Activated T-cell treated with anti-CD3 and anti-CD28 coated beads, Interleukin-2, amount 50 U/mL, for 24 hours (primary cell): ENCODE measurements at regions not wholly inside any gene's neighbourhood (a gene's known extent, or its start where the extent isn't known, plus 50 kb on each side); places are given as distances from the start of the nearest gene placed in this dataset.

ENCODE experiments used
- DNase-seq: peaks from one replicate; pipeline ENCODE4 v3.0.0-alpha.2; 2020
- H3K27ac Mint-ChIP-seq: 2 replicates; pipeline ENCODE4 v1.8.0; 2020; ENCODE audit warnings: mild to moderate bottlenecking, mixed read lengths
- H3K27me3 Mint-ChIP-seq: 2 replicates; pipeline ENCODE4 v1.8.0; 2020; ENCODE audit warnings: mixed read lengths
- H3K36me3 Mint-ChIP-seq: 2 replicates; pipeline ENCODE4 v1.8.0; 2020; ENCODE audit warnings: low read depth, mixed read lengths
- H3K4me1 Mint-ChIP-seq: 2 replicates; pipeline ENCODE4 v1.8.0; 2020; ENCODE audit warnings: low read depth, mixed read lengths
- H3K4me3 Mint-ChIP-seq: 2 replicates; pipeline ENCODE4 v1.8.0; 2020; ENCODE audit warnings: mild to moderate bottlenecking, moderate library complexity, mixed read lengths
- H3K9me3 Mint-ChIP-seq: 2 replicates; pipeline ENCODE4 v1.8.0; 2020; ENCODE audit warnings: mixed read lengths

DNA sequence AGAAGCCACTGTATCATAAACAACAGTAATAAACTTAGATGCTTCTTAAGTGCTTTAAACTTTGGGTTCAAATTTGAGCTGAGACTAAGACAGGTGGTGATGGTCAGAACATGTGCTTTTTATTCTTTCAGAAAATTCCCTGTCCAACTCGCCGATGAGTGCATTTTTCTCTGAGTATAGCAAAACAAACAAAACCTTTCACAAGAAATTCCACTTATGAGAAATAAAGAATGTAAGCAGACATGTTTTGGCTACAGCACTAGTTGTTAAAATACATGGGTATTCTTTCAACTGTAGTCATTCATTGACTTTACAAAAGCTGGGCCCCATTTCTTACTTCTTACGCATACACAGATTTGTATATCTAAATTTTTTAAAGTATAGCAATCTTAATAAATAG, 125.6 kb downstream of the SPRY2 start:
- Mint-ChIP-seq H3K36me3 (no peaks in the 10 kb centered on the region), H3K9me3 (peaks cover 2% of the 10 kb centered on the region), H3K27me3 (no peaks in the 10 kb centered on the region), H3K27ac (no peak overlapping the region), H3K4me1 (no peaks in the 10 kb centered on the region), H3K4me3 (no peak overlapping the region)
- DNase-seq = no peak

DNA sequence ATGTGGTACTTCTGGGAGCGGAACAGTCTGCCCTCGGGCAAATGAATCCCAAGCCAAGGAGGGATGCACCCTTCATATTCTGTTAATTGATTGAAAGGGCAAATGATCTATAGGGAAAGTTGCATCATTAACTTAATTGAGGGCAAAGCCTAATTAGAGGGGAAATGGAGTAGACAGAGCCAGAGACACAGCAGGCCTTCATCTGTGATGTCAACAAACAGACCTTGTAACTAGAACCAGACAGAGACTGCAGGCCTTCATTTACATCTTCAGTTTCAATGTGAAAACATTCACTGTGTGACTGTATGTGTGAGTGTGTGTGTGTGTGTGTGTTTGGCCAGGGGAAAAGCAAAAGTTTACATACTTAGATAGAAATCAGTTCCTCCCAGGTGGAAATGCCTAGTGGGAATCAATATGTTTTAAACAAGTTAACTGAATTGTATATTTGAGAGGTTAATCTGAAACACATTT, 126.4 kb downstream of the SPRY2 start:
- no peaks in the 10 kb centered on the region for H3K36me3 Mint-ChIP-seq
- no peaks in the 10 kb centered on the region for H3K4me1 Mint-ChIP-seq
- H3K27ac Mint-ChIP-seq = no peak overlapping the region
- H3K9me3 Mint-ChIP-seq = peaks cover 2% of the 10 kb centered on the region
- no peak overlapping the region for H3K4me3 Mint-ChIP-seq
- DNase-seq = no peak
- no peaks in the 10 kb centered on the region for H3K27me3 Mint-ChIP-seq

DNA sequence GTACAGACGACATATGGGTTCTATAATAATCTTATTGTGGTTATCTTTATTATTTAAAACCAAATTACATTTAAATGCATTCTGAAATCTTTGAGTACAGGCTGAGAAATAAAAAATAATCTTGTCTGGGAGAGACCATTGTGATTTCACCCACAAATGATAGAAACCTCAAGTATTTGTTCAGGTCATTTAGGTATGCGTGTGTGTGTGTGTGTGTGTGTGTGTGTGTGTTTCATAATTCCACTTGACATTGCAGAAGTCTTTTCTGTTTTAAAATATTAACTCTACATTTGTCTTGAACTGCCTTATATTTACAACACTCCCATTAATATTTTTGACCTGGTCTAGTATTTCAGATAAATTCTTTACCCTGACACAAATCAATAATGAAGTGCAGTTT, 126.9 kb downstream of the SPRY2 start:
- Mint-ChIP-seq H3K4me3 (no peak overlapping the region), H3K27me3 (no peaks in the 10 kb centered on the region), H3K27ac (no peak overlapping the region), H3K4me1 (no peaks in the 10 kb centered on the region), H3K36me3 (no peaks in the 10 kb centered on the region), H3K9me3 (no peaks in the 10 kb centered on the region)
- no peak for DNase-seq

DNA sequence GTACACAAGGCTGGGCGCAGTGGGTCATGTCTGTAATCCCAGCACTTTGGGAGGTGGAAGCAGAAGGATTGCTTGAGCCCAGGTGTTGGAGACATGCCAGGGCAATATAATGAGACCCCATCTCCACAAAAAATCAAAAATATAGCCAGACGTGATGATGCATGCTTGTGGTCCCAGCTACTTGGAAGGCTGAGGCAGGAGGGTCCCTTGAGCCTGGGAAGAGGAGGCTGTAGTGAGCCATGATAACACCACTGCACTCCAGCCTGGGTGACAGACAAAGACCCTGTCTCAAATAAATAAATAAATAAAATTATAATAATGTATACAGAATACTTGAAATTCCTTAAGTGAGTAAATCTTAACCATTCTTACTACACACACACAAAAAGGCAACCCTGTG, 127.7 kb downstream of the SPRY2 start:
- H3K4me3 Mint-ChIP-seq = no peak overlapping the region
- no peaks in the 10 kb centered on the region for H3K9me3 Mint-ChIP-seq
- no peaks in the 10 kb centered on the region for H3K36me3 Mint-ChIP-seq
- no peaks in the 10 kb centered on the region for H3K27me3 Mint-ChIP-seq
- no peak for DNase-seq
- no peak overlapping the region for H3K27ac Mint-ChIP-seq
- no peaks in the 10 kb centered on the region for H3K4me1 Mint-ChIP-seq

DNA sequence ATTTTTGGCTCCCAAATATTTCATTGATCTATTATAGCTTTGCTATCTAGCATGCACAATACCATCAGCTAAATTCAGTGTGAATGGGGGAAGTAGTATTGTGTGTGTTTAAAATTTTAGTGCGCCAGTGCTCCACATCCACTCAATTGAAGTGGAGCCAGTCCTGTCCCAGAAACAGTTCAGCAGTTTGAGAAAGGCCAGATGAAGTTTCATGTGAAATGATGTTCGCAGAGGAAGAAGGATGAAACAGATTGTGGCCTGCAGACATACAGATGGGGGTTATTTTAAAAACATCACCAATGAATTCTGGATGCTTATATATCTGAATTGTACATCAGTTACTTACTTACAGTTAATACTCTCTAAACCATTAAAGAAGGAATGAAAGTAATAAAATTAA, 129.4 kb downstream of the SPRY2 start:
- no peaks in the 10 kb centered on the region for H3K4me1 Mint-ChIP-seq
- H3K36me3 Mint-ChIP-seq = no peaks in the 10 kb centered on the region
- DNase-seq = no peak
- H3K27me3 Mint-ChIP-seq = no peaks in the 10 kb centered on the region
- no peaks in the 10 kb centered on the region for H3K9me3 Mint-ChIP-seq
- H3K4me3 Mint-ChIP-seq = no peak overlapping the region
- no peak overlapping the region for H3K27ac Mint-ChIP-seq

DNA sequence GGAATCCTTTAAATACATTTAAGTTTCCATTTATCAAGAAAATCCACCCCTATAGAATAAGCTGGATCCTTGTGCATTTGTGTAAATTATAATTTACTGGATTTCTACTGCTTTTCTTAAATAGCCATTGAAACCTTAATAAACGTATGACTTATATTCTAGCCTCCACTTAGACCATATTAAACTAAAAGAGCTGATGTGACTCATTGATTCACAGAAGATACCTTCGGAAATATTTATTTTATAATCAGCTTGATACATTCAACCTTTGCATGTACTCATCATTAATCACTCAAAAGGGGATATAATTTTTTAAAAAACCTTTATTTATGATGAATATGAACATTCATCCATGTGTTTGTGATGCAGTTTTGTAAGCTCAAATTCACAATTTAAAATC, 136.3 kb downstream of the SPRY2 start:
- Mint-ChIP-seq H3K27ac (no peak overlapping the region), H3K4me3 (no peak overlapping the region), H3K27me3 (no peaks in the 10 kb centered on the region), H3K9me3 (no peaks in the 10 kb centered on the region), H3K4me1 (no peaks in the 10 kb centered on the region), H3K36me3 (no peaks in the 10 kb centered on the region)
- no peak for DNase-seq

DNA sequence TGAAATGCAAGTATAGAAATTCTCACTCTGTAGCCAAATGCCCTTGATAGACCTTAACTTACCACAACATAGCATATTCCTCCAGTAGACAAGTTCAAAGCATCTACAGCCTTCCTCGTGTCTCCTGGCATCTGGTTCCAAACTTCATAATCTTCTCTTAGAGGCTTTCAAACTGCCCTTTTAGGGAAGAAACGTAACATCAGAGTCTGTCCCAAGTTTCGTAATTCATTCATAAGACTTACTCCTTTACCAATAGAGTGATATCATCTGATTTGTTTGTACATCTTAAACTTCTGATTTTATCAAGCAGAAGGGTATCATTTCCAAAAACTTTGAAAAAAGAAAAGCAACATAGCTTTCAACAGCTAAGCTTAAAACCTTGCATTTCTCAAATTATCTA, 137.4 kb downstream of the SPRY2 start:
- H3K4me3 Mint-ChIP-seq = no peak overlapping the region
- no peak for DNase-seq
- no peaks in the 10 kb centered on the region for H3K27me3 Mint-ChIP-seq
- H3K9me3 Mint-ChIP-seq = no peaks in the 10 kb centered on the region
- H3K27ac Mint-ChIP-seq = no peak overlapping the region
- no peaks in the 10 kb centered on the region for H3K4me1 Mint-ChIP-seq
- H3K36me3 Mint-ChIP-seq = no peaks in the 10 kb centered on the region

DNA sequence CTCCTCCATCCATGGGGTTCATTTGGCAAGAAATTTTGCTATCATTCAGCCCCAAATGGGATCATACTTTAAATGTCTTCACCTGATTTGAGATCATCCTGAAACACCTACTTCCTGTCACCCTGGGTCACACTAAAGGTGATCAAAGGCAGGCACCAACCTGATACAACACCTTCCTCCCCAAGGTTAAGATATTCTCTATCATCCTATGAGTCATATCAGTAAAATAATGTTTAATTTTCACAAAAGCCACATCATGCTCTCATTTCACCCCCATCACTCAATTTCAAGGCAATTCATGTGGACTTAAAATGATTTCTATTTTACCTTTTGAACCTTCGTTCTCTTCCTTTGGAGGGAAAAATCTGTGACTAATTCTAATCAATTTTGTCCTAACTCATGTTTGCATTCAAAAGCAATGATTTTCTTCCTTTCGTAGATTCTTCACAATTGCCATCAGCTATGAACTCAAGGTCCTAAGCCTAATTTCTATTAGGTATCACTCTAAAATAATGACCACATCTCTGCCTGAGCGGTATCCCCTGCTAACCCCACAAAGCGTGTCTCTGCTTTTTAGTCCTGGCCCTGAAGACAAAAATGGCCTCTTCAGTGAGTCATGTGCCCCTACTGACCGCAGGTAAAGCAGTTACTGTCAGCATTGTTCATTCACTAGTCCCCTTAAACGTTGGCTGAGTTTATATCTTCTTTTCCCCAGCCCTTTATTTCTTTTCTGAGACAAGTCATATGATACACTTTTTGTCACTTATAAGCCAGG, 139.0 kb downstream of the SPRY2 start:
- DNase-seq = no peak
- H3K27me3 Mint-ChIP-seq = no peaks in the 10 kb centered on the region
- H3K27ac Mint-ChIP-seq = no peak overlapping the region
- H3K36me3 Mint-ChIP-seq = no peaks in the 10 kb centered on the region
- H3K4me3 Mint-ChIP-seq = no peak overlapping the region
- H3K9me3 Mint-ChIP-seq = no peaks in the 10 kb centered on the region
- H3K4me1 Mint-ChIP-seq = no peaks in the 10 kb centered on the region

DNA sequence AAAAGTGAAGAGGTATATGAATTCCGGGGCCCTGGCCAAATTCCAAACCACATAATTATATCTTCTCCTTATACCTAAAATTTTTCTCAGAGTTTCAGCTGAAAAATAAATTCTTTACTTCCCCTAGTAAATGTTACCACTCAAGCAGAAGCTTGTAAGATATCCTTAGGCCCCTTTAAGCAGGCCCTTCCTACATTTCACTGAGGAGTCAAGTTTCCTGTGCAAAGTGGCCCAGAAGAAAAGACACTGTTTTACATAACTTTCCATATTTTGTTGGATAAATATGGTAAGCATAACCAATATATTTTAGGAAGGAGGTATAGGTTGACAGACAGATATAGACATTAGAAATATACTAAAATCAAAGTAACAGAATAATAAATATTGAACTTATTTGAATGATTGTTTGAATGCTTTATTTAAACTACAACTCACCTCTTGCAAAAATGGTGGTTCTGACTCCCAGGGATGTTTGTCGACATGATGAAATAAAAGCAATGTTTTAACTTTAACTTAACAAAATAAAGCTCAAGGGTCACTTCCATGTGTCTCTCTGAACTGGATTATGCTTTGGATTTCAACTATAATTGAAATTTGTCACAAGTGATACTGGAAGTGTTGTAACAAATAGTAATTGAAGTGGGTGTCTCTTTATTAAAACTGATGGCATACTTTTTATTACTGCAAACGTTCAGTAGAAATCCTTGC, 141.2 kb downstream of the SPRY2 start:
- DNase-seq = no peak
- Mint-ChIP-seq H3K27ac (no peak overlapping the region), H3K36me3 (no peaks in the 10 kb centered on the region), H3K4me3 (no peak overlapping the region), H3K27me3 (no peaks in the 10 kb centered on the region), H3K9me3 (no peaks in the 10 kb centered on the region), H3K4me1 (no peaks in the 10 kb centered on the region)

DNA sequence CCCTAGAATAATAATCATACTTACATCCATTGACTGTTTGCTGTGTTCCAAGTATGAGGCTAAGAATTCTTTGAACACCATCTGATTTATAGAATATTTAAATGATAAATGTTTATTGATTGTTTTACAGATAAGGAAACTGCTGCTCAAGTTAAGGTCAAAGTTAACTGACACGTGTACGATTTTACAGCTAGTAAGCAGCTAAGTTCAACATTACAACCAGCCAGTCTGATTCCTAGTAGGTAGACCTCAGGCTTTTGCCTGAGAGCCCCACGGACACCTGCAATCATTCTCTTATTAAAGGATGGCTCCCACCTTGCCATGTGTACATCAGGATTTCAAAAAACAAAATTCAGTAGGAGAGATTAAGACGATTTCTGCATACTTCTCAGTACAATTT, 141.9 kb downstream of the SPRY2 start:
- H3K9me3 Mint-ChIP-seq = no peaks in the 10 kb centered on the region

DNA sequence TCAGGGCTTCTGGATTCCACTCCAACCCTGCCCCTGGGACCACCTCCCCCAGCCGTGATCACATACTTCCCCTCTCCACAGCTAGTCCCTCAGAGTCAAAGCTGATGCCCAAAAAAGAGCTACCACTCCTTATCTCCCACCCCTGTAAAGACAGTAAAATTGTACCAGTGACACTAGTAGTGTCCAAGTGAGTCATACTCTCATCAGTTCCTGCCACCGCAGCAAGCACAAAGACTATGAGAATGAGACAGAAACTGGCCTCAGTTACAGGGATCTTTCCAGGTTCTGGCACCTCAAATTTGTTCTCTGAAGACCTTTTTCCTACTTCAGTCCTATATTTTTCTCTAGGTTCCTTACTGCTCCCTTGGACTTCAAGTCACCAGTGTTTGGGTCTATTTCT, 144.2 kb downstream of the SPRY2 start:
- Mint-ChIP-seq H3K4me3 (no peak overlapping the region), H3K9me3 (no peaks in the 10 kb centered on the region), H3K36me3 (no peaks in the 10 kb centered on the region), H3K27me3 (no peaks in the 10 kb centered on the region), H3K27ac (no peak overlapping the region), H3K4me1 (no peaks in the 10 kb centered on the region)
- no peak for DNase-seq

More for the DNA sequence above, 141.9 kb downstream of the SPRY2 start:
- no peak overlapping the region for H3K27ac Mint-ChIP-seq
- no peaks in the 10 kb centered on the region for H3K27me3 Mint-ChIP-seq
- H3K4me3 Mint-ChIP-seq = no peak overlapping the region
- no peaks in the 10 kb centered on the region for H3K4me1 Mint-ChIP-seq
- H3K36me3 Mint-ChIP-seq = no peaks in the 10 kb centered on the region
- DNase-seq = no peak

DNA sequence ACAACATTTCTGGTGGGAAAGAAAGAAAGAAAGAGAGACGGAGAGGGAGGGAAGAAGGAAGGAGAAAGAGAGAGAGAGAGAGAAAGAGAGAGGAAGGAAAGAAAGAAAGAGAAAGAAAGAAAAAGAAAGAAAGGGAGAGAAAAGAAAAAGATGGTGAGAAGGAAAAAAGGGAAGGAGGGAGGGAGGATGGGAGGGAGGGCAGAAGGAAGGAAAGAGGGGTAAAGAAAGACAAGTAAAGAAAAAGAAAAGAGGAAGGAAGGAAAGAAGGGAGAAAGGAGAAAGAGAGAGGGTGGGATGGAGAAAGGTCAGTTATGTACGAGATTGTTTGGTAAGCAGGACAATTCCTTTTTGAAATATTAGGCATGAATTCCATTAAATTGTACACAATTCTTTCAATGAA, 145.3 kb downstream of the SPRY2 start:
- Mint-ChIP-seq H3K27me3 (no peaks in the 10 kb centered on the region), H3K27ac (no peak overlapping the region), H3K4me3 (no peak overlapping the region), H3K4me1 (no peaks in the 10 kb centered on the region), H3K9me3 (no peaks in the 10 kb centered on the region), H3K36me3 (no peaks in the 10 kb centered on the region)
- no peak for DNase-seq

DNA sequence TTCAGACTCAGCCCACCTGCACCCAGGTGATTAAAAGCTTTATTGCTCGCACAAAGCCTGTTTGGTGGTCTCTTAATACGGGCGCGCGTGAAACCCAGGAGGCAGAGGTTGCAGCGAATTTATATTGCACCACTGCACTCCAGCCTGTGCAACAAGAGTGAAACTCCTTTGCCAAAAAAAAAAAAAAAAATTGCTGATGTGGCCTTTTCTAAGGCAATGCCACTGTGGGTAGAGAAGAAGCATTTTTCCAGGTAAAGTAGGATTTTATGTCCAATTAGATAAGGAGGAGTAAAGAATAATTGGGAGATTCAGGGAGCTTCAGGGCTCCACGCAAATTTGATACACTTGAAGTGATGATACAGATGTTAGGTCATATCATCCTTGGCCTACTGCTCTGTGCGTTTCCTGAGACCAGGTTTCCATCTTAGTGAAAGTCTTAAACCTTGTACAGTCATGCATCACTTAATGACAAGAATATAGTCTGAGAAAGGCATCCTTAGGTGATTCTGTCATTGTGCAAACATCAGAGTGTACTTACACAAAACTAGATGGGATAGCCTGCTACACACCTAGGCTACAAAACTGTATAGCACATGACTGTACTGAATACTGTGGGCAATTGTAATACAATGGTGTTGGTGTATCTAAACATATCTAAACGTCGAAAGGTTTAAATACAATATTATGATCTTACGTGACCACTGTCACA, 150.9 kb downstream of the SPRY2 start:
- Mint-ChIP-seq H3K4me3 (no peak overlapping the region), H3K27ac (no peak overlapping the region), H3K36me3 (no peaks in the 10 kb centered on the region), H3K9me3 (no peaks in the 10 kb centered on the region), H3K4me1 (no peaks in the 10 kb centered on the region), H3K27me3 (no peaks in the 10 kb centered on the region)
- DNase-seq = no peak

DNA sequence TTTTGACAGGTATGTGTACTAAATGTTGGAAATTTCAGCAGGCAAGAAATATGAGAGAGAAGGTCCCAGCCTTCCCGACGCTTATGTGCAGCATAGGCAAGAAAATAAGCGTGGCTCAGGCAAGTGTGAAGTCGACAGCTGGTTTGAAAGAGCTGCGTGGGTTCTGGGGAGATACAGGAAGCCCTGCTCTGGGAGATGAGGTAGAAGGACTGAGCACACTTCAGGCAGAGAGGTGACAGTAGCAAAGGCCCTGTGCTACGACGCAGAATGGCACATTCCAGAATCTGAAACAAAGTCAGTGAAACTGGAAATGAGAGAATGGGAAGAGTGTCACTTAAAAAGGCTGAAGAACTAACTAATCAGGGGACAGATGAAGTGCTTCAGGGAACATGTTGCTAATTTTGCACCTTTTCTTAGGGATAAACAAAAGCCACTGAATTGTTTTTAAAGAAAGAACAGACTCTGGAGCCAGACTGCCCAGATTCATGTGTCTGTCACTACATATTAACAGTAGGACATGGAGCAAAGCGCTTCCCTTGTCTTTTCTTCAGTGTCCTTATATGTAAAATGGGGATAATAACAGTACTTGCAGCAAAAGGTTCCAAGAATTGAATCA, 160.1 kb downstream of the SPRY2 start:
- Mint-ChIP-seq H3K9me3 (no peaks in the 10 kb centered on the region), H3K27me3 (no peaks in the 10 kb centered on the region), H3K36me3 (no peaks in the 10 kb centered on the region), H3K4me1 (no peaks in the 10 kb centered on the region), H3K4me3 (no peak overlapping the region), H3K27ac (no peak overlapping the region)
- DNase-seq = no peak

DNA sequence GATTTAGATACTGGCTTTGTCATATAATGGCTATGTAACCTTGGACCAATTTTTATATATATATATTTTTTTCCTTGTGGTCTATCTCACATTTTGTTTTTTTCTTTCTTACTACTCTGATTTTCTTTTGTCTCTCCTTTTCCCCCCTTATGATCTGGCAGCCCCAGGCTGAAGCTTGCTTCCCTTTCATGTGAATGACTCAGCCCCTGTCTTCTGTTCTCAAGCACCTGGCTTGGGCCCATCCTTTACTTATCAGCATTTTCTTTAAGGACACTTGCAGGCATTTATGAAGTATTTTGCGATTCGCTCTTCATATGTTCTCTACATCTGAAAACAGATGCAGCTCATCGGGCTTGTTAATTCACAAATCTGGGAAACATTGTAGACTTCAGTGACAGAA, 163.6 kb downstream of the SPRY2 start:
- Mint-ChIP-seq H3K36me3 (no peaks in the 10 kb centered on the region), H3K4me1 (no peaks in the 10 kb centered on the region), H3K27ac (no peak overlapping the region), H3K27me3 (no peaks in the 10 kb centered on the region), H3K4me3 (no peak overlapping the region), H3K9me3 (no peaks in the 10 kb centered on the region)
- DNase-seq = no peak
